GM19035 (cell line): ENCODE measurements at regions not wholly inside any gene's neighbourhood (a gene's known extent, or its start where the extent isn't known, plus 50 kb on each side); places are given as distances from the start of the nearest gene placed in this dataset.

Experiments used
- ATAC-seq: cut with Tn5 transposase; IDR thresholded peaks from one replicate; pipeline ENCODE4 v1.9.1; 2021; ENCODE audit not compliant: unreplicated experiment

GRCh38 chr3:99542767-99543518 is 95.5 kb upstream of the COL8A1 start:
- no peak for ATAC-seq

GRCh38 chr3:99541181-99541580 is 97.2 kb upstream of the COL8A1 start:
- no peak for ATAC-seq

- ATAC-seq, result no peak
These were observed 101.0 kb upstream of the COL8A1 start for GRCh38 chr3:99537416-99537815.

GRCh38 chr3:99536555-99537314 is 101.7 kb upstream of the COL8A1 start:
- no peak for ATAC-seq

- ATAC-seq, result no peak
These were observed 103.3 kb upstream of the COL8A1 start for GRCh38 chr3:99534951-99535704.

GRCh38 chr3:99532246-99532645 is 106.1 kb upstream of the COL8A1 start:
- peak; percentile 52 for ATAC-seq

- no peak for ATAC-seq
These were observed 109.1 kb upstream of the COL8A1 start for GRCh38 chr3:99529265-99529664.

- no peak for ATAC-seq
These were observed 111.5 kb upstream of the COL8A1 start for GRCh38 chr3:99526921-99527320.

- ATAC-seq, result no peak
These were observed 113.8 kb upstream of the COL8A1 start for GRCh38 chr3:99524559-99524958.

- no peak for ATAC-seq
These were observed 114.8 kb upstream of the COL8A1 start for GRCh38 chr3:99523431-99524127.

GRCh38 chr3:99522147-99522546 is 116.2 kb upstream of the COL8A1 start:
- no peak for ATAC-seq

- no peak for ATAC-seq
These were observed 116.8 kb upstream of the COL8A1 start for GRCh38 chr3:99521551-99521950.

GRCh38 chr3:99520513-99520912 is 117.9 kb upstream of the COL8A1 start:
- ATAC-seq, result no peak

GRCh38 chr3:99516936-99517335 is 121.5 kb upstream of the COL8A1 start:
- ATAC-seq, result no peak

- no peak for ATAC-seq
These were observed 122.5 kb upstream of the COL8A1 start for GRCh38 chr3:99515891-99516290.

- no peak for ATAC-seq
These were observed 129.2 kb upstream of the COL8A1 start for GRCh38 chr3:99509224-99509623.

- no peak for ATAC-seq
These were observed 130.2 kb upstream of the COL8A1 start for GRCh38 chr3:99508191-99508590.

GRCh38 chr3:99505646-99506269 is 132.6 kb upstream of the COL8A1 start:
- peak; percentile 99 for ATAC-seq

GRCh38 chr3:99505200-99505599 is 133.2 kb upstream of the COL8A1 start:
- ATAC-seq, result no peak

- no peak for ATAC-seq
These were observed 134.1 kb upstream of the COL8A1 start for GRCh38 chr3:99504258-99504657.

- no peak for ATAC-seq
These were observed 135.0 kb upstream of the COL8A1 start for GRCh38 chr3:99503350-99503749.
